Neural cell (in vitro differentiated cells): ENCODE measurements at regions not wholly inside any gene's neighbourhood (a gene's known extent, or its start where the extent isn't known, plus 50 kb on each side); places are given as distances from the start of the nearest gene placed in this dataset.

ENCODE experiments used
- H2AFZ ChIP-seq: fragments of 200-600, 300-800 bp; sonication (generic), shearing (Covaris generic); 2 replicates; pipeline ENCODE4 v1.6.0; 2014; ENCODE audit warnings: low read depth, mild to moderate bottlenecking, antibody characterized with exemption, low read length, moderate library complexity
- H3F3A ChIP-seq: fragments of 200-600 bp; shearing (Covaris generic); 2 replicates; pipeline ENCODE4 v1.6.1; 2016; ENCODE audit warnings: mild to moderate bottlenecking, moderate library complexity, mixed read lengths, antibody characterized with exemption, low read length; ENCODE audit not compliant: insufficient read depth, poor library complexity, severe bottlenecking
- H3K27ac ChIP-seq: fragments of 200-600, 300-800 bp; sonication (generic), shearing (Covaris generic); 2 replicates; pipeline ENCODE4 v1.5.1; 2014; ENCODE audit warnings: mild to moderate bottlenecking, low read length, moderate library complexity
- H3K27me3 ChIP-seq: fragments of 300-800, 200-600 bp; sonication (generic), shearing (Covaris generic); 2 replicates; pipeline ENCODE4 v1.6.0; 2014; ENCODE audit warnings: mild to moderate bottlenecking, low read depth, low read length, moderate library complexity; ENCODE audit not compliant: insufficient read depth
- H3K36me3 ChIP-seq: fragments of 300-800, 200-600 bp; sonication (generic), shearing (Covaris generic); 2 replicates; pipeline ENCODE4 v1.5.1; 2014; ENCODE audit warnings: mild to moderate bottlenecking, antibody characterized with exemption, low read length, moderate library complexity; ENCODE audit not compliant: insufficient read depth
- H3K4me2 ChIP-seq: fragments of 300-800, 200-600 bp; sonication (generic), shearing (Covaris generic); 2 replicates; pipeline ENCODE4 v1.6.0; 2014; ENCODE audit warnings: mild to moderate bottlenecking, low read length
- H3K4me3 ChIP-seq: fragments of 300-800, 200-600 bp; sonication (generic), shearing (Covaris generic); 2 replicates; pipeline ENCODE4 v1.5.1; 2014; ENCODE audit warnings: mild to moderate bottlenecking, low read length, moderate library complexity
- H3K79me2 ChIP-seq: fragments of 200-600 bp; shearing (Covaris generic); replicated peaks from 2 replicates; pipeline ENCODE4 v1.6.0; 2014; ENCODE audit warnings: mild to moderate bottlenecking, low read length, moderate library complexity; ENCODE audit not compliant: insufficient read depth
- H3K9ac ChIP-seq: fragments of 300-800, 200-600 bp; sonication (generic), shearing (Covaris generic); 2 replicates; pipeline ENCODE4 v1.6.1; 2016; ENCODE audit warnings: mild to moderate bottlenecking, low read length, mixed read lengths
- H3K9me2 ChIP-seq: fragments of 200-600 bp; shearing (Covaris generic); 2 replicates; pipeline ENCODE4 v1.6.1; 2016; ENCODE audit warnings: mild to moderate bottlenecking, low read length, mixed read lengths; ENCODE audit not compliant: insufficient read depth
- H3K9me3 ChIP-seq: fragments of 200-600, 300-800 bp; sonication (generic), shearing (Covaris generic); 2 replicates; pipeline ENCODE4 v1.6.1; 2016; ENCODE audit warnings: mild to moderate bottlenecking, mixed run types, low read length, moderate library complexity, mixed read lengths
- H4K20me1 ChIP-seq: fragments of 200-600 bp; shearing (Covaris generic); 2 replicates; pipeline ENCODE4 v1.6.1; 2016; ENCODE audit warnings: mild to moderate bottlenecking, mixed run types; ENCODE audit not compliant: insufficient read depth
- CTCF ChIP-seq: fragments of 450-650 bp; IDR thresholded peaks from 2 replicates; pipeline ENCODE4 v1.5.1; 2014; ENCODE audit warnings: antibody characterized with exemption, mild to moderate bottlenecking, moderate library complexity; ENCODE audit not compliant: poor library complexity, severe bottlenecking
- EP300 ChIP-seq: fragments of 450-650 bp; conservative IDR thresholded peaks from 2 replicates; pipeline ENCODE4 v1.6.1; 2014; ENCODE audit warnings: antibody characterized with exemption, mild to moderate bottlenecking, moderate library complexity; ENCODE audit not compliant: poor library complexity, severe bottlenecking
- EZH2 ChIP-seq: fragments of 200-600, 300-800 bp; shearing (Covaris generic), sonication (generic); IDR thresholded peaks from 2 replicates; pipeline ENCODE4 v1.6.1; 2014; ENCODE audit warnings: antibody characterized with exemption, low read length, borderline replicate concordance, mild to moderate bottlenecking; ENCODE audit not compliant: insufficient read depth, poor library complexity, severe bottlenecking
- MXI1 ChIP-seq: fragments of 450-650 bp; conservative IDR thresholded peaks from 2 replicates; pipeline ENCODE4 v1.6.1; 2014; ENCODE audit warnings: antibody characterized with exemption, mild to moderate bottlenecking; ENCODE audit not compliant: poor library complexity, severe bottlenecking
- POLR2AphosphoS5 ChIP-seq: IDR thresholded peaks from 2 replicates; pipeline ENCODE4 v1.6.1; 2012
- RAD21 ChIP-seq: fragments of 450-650 bp; conservative IDR thresholded peaks from 2 replicates; pipeline ENCODE4 v1.6.1; 2014; ENCODE audit warnings: antibody characterized with exemption, mild to moderate bottlenecking, moderate library complexity
- REST ChIP-seq: IDR thresholded peaks from 2 replicates; pipeline ENCODE4 v1.6.1; 2012; ENCODE audit warnings: borderline replicate concordance
- SMC3 ChIP-seq: fragments of 450-650 bp; conservative IDR thresholded peaks from 2 replicates; pipeline ENCODE4 v1.6.1; 2014; ENCODE audit warnings: antibody characterized with exemption, mild to moderate bottlenecking, moderate library complexity; ENCODE audit not compliant: poor library complexity
- TAF1 ChIP-seq: IDR thresholded peaks from 2 replicates; pipeline ENCODE4 v1.6.1; 2012; ENCODE audit warnings: low read depth

DNA sequence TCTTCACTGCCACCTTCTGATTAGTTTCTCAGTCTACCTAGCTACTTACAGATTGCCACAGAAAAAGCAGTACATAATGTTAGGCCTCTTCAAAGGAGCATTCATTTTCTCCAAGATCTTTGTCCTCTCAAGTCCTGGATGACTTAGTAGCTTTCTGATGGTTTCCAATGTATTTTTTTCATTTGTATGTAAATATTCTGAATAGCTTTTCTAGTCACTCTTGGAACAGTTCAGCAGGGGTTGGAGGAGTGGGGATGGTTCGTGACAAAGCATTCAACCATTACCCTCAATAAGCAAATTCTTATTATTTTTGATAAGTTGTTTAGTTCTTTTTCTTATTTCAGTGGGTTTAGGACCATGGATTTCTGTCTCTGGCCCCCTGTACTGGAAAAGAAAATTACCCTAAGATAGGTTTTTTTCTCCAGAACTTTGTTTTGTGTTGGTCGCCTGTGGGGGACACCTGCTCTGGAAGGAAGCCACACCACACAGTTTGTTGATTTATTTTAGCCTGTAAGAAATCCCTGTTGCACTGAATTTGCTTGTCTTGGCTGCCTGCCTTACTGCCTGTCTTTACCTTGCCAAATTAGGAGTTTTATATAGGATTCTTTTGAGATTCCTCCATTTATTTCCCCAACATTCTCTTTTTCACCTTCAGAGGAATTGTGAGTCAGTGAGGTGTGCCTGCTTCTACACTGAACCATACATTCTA lies 247.9 kb downstream of the RFPL4B start:
- H3K4me3 ChIP-seq: no peak overlapping the region
- H3K4me2 ChIP-seq: no peak overlapping the region
- no peak overlapping the region for H2AFZ ChIP-seq
- H3K36me3 ChIP-seq: no peaks in the 10 kb centered on the region
- no peaks in the 10 kb centered on the region for H3K9me2 ChIP-seq
- no peak overlapping the region for H3K27ac ChIP-seq
- H3K79me2 ChIP-seq: no peaks in the 10 kb centered on the region
- no peaks in the 10 kb centered on the region for H4K20me1 ChIP-seq
- H3K9ac ChIP-seq: no peak overlapping the region
- no peaks in the 10 kb centered on the region for H3K9me3 ChIP-seq
- H3K27me3 ChIP-seq: no peaks in the 10 kb centered on the region
- no peak for TF ChIP-seq EZH2
- no peak for TF ChIP-seq EP300
- no peak for TF ChIP-seq CTCF
- no peak for TF ChIP-seq MXI1
- no peak for TF ChIP-seq POLR2AphosphoS5
- no peak for TF ChIP-seq TAF1
- no peak for TF ChIP-seq REST
- no peak for TF ChIP-seq SMC3
- no peak for TF ChIP-seq RAD21
- no peaks in the 10 kb centered on the region for H3F3A ChIP-seq

DNA sequence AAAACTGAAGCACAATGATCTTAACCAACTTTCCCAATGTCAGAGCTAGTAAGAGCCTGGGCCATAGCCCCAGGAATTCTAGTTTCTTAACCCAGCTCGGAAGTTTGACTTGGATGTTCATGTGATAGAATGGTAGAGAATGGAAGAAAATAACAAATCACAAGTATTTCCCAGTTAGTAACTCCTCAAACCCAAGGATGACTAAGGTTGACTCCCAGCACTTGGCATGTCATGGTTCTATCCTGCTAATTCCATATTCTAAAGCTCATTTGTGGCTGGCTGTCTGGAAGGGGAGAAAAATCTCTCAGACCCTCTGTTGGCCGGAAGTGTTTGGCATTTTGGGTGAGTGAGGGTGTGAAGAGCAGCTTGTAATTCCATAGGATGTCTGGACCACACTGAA lies 248.7 kb downstream of the RFPL4B start:
- Histone ChIP-seq H3K4me2 (no peak overlapping the region), H4K20me1 (no peaks in the 10 kb centered on the region), H3K9me2 (no peaks in the 10 kb centered on the region), H3K79me2 (no peaks in the 10 kb centered on the region), H3K36me3 (no peaks in the 10 kb centered on the region), H3F3A (no peaks in the 10 kb centered on the region), H3K9me3 (no peaks in the 10 kb centered on the region), H2AFZ (no peak overlapping the region), H3K27me3 (no peaks in the 10 kb centered on the region), H3K27ac (no peak overlapping the region), H3K9ac (no peak overlapping the region), H3K4me3 (no peak overlapping the region)
- TF ChIP-seq CTCF: no peak
- no peak for TF ChIP-seq RAD21
- TF ChIP-seq EP300: no peak
- TF ChIP-seq POLR2AphosphoS5: no peak
- TF ChIP-seq TAF1: no peak
- TF ChIP-seq SMC3: no peak
- no peak for TF ChIP-seq MXI1
